Karpas-422 (cell line): ENCODE measurements at regions not wholly inside any gene's neighbourhood (a gene's known extent, or its start where the extent isn't known, plus 50 kb on each side); places are given as distances from the start of the nearest gene placed in this dataset.
"Not testable (repeated sequence)": the region's sequence is repeated elsewhere in the genome, so short reads cannot be mapped to it uniquely, and the experiment has no call there.

Experiments used
- DNase-seq: peaks from one replicate; pipeline ENCODE4 v3.0.0-alpha.2; 2015
- H2AFZ ChIP-seq: fragments of 200-600 bp; sonication (generic); 2 replicates; pipeline ENCODE4 v1.6.1; 2014; ENCODE audit warnings: antibody characterized with exemption, low read length, mixed read lengths
- H3K27ac ChIP-seq: fragments of 200-600 bp; sonication (generic); 2 replicates; pipeline ENCODE4 v1.5.1; 2014; ENCODE audit warnings: mild to moderate bottlenecking, low read length, moderate library complexity
- H3K27me3 ChIP-seq: fragments of 200-600 bp; sonication (generic); 2 replicates; pipeline ENCODE4 v1.6.1; 2014; ENCODE audit warnings: low read length, mixed read lengths
- H3K36me3 ChIP-seq: fragments of 200-600 bp; sonication (generic); 2 replicates; pipeline ENCODE4 v1.6.1; 2014; ENCODE audit warnings: low read length, mixed read lengths; ENCODE audit not compliant: insufficient read depth
- H3K4me1 ChIP-seq: fragments of 200-600 bp; sonication (generic); 2 replicates; pipeline ENCODE4 v1.6.1; 2014; ENCODE audit warnings: mild to moderate bottlenecking, low read length, mixed read lengths
- H3K4me2 ChIP-seq: fragments of 200-600 bp; sonication (generic); 2 replicates; pipeline ENCODE4 v1.6.1; 2014; ENCODE audit warnings: low read length, low read depth, mild to moderate bottlenecking; ENCODE audit not compliant: poor library complexity, severe bottlenecking
- H3K4me3 ChIP-seq: fragments of 200-600 bp; sonication (generic); 2 replicates; pipeline ENCODE4 v1.5.1; 2014; ENCODE audit warnings: mild to moderate bottlenecking, antibody characterized with exemption, low read length, mixed read lengths
- H3K79me2 ChIP-seq: fragments of 200-600 bp; sonication (generic); 2 replicates; pipeline ENCODE4 v1.6.1; 2014; ENCODE audit warnings: mild to moderate bottlenecking, low read length, mixed read lengths
- H3K9ac ChIP-seq: fragments of 200-600 bp; sonication (generic); 2 replicates; pipeline ENCODE4 v1.6.0; 2014; ENCODE audit warnings: low read length
- H3K9me2 ChIP-seq: fragments of 200-600 bp; sonication (generic), shearing (Covaris generic); replicated peaks from 2 replicates; pipeline ENCODE4 v1.6.0; 2014; ENCODE audit warnings: mild to moderate bottlenecking, low read length, moderate library complexity; ENCODE audit not compliant: insufficient read depth
- H3K9me3 ChIP-seq: fragments of 300-700, 200-600 bp; sonication (generic); 2 replicates; pipeline ENCODE4 v1.6.1; 2014; ENCODE audit warnings: low read length, mixed read lengths
- H4K20me1 ChIP-seq: fragments of 200-600 bp; sonication (generic); 2 replicates; pipeline ENCODE4 v1.6.1; 2014; ENCODE audit warnings: mild to moderate bottlenecking, antibody characterized with exemption, low read length, low read depth; ENCODE audit not compliant: insufficient read depth

GRCh38 chr1:207248544-207249198 lies 72.8 kb upstream of the CD55 start:
- no peak overlapping the region for H3K27ac ChIP-seq
- H3K27me3 ChIP-seq = no peaks in the 10 kb centered on the region
- H3K9ac ChIP-seq = no peak overlapping the region
- H2AFZ ChIP-seq = no peak overlapping the region
- no peaks in the 10 kb centered on the region for H3K9me2 ChIP-seq
- no peak overlapping the region for H3K4me3 ChIP-seq
- no peaks in the 10 kb centered on the region for H3K4me1 ChIP-seq
- no peaks in the 10 kb centered on the region for H4K20me1 ChIP-seq
- H3K36me3 ChIP-seq = no peaks in the 10 kb centered on the region
- no peaks in the 10 kb centered on the region for H3K9me3 ChIP-seq
- no peaks in the 10 kb centered on the region for H3K79me2 ChIP-seq
- H3K4me2 ChIP-seq = no peak overlapping the region
- no peak for DNase-seq

GRCh38 chr1:207250431-207250830 lies 71.0 kb upstream of the CD55 start:
- no peaks in the 10 kb centered on the region for H3K9me2 ChIP-seq
- no peak overlapping the region for H3K9ac ChIP-seq
- H3K4me2 ChIP-seq = no peak overlapping the region
- H3K4me1 ChIP-seq = no peaks in the 10 kb centered on the region
- no peaks in the 10 kb centered on the region for H3K27me3 ChIP-seq
- DNase-seq = no peak
- H3K4me3 ChIP-seq = no peak overlapping the region
- H2AFZ ChIP-seq = no peak overlapping the region
- H3K36me3 ChIP-seq = no peaks in the 10 kb centered on the region
- no peaks in the 10 kb centered on the region for H3K79me2 ChIP-seq
- no peak overlapping the region for H3K27ac ChIP-seq
- no peaks in the 10 kb centered on the region for H3K9me3 ChIP-seq
- no peaks in the 10 kb centered on the region for H4K20me1 ChIP-seq

GRCh38 chr1:207251066-207251465 lies 70.4 kb upstream of the CD55 start:
- Histone ChIP-seq H3K27ac (no peak overlapping the region), H4K20me1 (no peaks in the 10 kb centered on the region), H3K4me2 (no peak overlapping the region), H3K27me3 (no peaks in the 10 kb centered on the region), H3K79me2 (no peaks in the 10 kb centered on the region), H2AFZ (no peak overlapping the region), H3K9me2 (no peaks in the 10 kb centered on the region), H3K4me1 (no peaks in the 10 kb centered on the region), H3K36me3 (no peaks in the 10 kb centered on the region), H3K9me3 (no peaks in the 10 kb centered on the region), H3K9ac (no peak overlapping the region), H3K4me3 (no peak overlapping the region)
- DNase-seq = no peak

- Histone ChIP-seq H3K4me2 (no peak overlapping the region), H3K9ac (no peak overlapping the region), H3K4me1 (peaks cover 3% of the 10 kb centered on the region; the same call in 1 of the 2 replicates), H3K27me3 (no peaks in the 10 kb centered on the region), H3K9me3 (no peaks in the 10 kb centered on the region), H4K20me1 (no peaks in the 10 kb centered on the region), H2AFZ (no peak overlapping the region), H3K79me2 (no peaks in the 10 kb centered on the region), H3K9me2 (no peaks in the 10 kb centered on the region), H3K4me3 (no peak overlapping the region), H3K36me3 (no peaks in the 10 kb centered on the region), H3K27ac (no peak overlapping the region)
- no peak for DNase-seq
These were observed 64.6 kb upstream of the CD55 start for GRCh38 chr1:207256869-207257268.

GRCh38 chr1:207259391-207259790 lies 62.1 kb upstream of the CD55 start:
- Histone ChIP-seq H3K4me1 (peaks cover 9% of the 10 kb centered on the region), H3K79me2 (no peaks in the 10 kb centered on the region), H2AFZ (no peak overlapping the region), H3K9me2 (no peaks in the 10 kb centered on the region), H3K27ac (no peak overlapping the region), H3K9ac (no peak overlapping the region), H3K36me3 (no peaks in the 10 kb centered on the region), H3K9me3 (no peaks in the 10 kb centered on the region), H4K20me1 (no peaks in the 10 kb centered on the region), H3K27me3 (no peaks in the 10 kb centered on the region), H3K4me2 (no peak overlapping the region), H3K4me3 (no peak overlapping the region)
- DNase-seq = no peak

GRCh38 chr1:207261971-207262370 lies 59.5 kb upstream of the CD55 start:
- no peak overlapping the region for H2AFZ ChIP-seq
- peak; percentile 44 for DNase-seq
- no peak overlapping the region for H3K27ac ChIP-seq
- H3K9ac ChIP-seq = no peak overlapping the region
- H3K36me3 ChIP-seq = no peaks in the 10 kb centered on the region
- H3K9me3 ChIP-seq = no peaks in the 10 kb centered on the region
- no peaks in the 10 kb centered on the region for H3K27me3 ChIP-seq
- H3K79me2 ChIP-seq = no peaks in the 10 kb centered on the region
- H3K4me3 ChIP-seq = no peak overlapping the region
- no peak overlapping the region for H3K4me2 ChIP-seq
- no peaks in the 10 kb centered on the region for H4K20me1 ChIP-seq
- no peaks in the 10 kb centered on the region for H3K9me2 ChIP-seq
- H3K4me1 ChIP-seq = peaks cover 9% of the 10 kb centered on the region

GRCh38 chr1:207262891-207263290 lies 58.6 kb upstream of the CD55 start:
- not testable (repeated sequence) for H2AFZ ChIP-seq, H3K36me3 ChIP-seq, H3K4me3 ChIP-seq, H3K4me1 ChIP-seq, H3K9me3 ChIP-seq, H3K79me2 ChIP-seq, H4K20me1 ChIP-seq, H3K4me2 ChIP-seq, H3K27ac ChIP-seq, H3K9ac ChIP-seq, H3K27me3 ChIP-seq, H3K9me2 ChIP-seq
- peak; percentile 48 for DNase-seq

GRCh38 chr1:207264663-207265252 lies 56.7 kb upstream of the CD55 start:
- no peaks in the 10 kb centered on the region for H3K9me2 ChIP-seq
- no peaks in the 10 kb centered on the region for H3K36me3 ChIP-seq
- H3K9me3 ChIP-seq = no peaks in the 10 kb centered on the region
- no peak overlapping the region for H3K9ac ChIP-seq
- H4K20me1 ChIP-seq = no peaks in the 10 kb centered on the region
- no peaks in the 10 kb centered on the region for H3K79me2 ChIP-seq
- no peak overlapping the region for H2AFZ ChIP-seq
- no peak overlapping the region for H3K27ac ChIP-seq
- no peak for DNase-seq
- H3K4me1 ChIP-seq = peaks cover 9% of the 10 kb centered on the region
- no peak overlapping the region for H3K4me2 ChIP-seq
- no peak overlapping the region for H3K4me3 ChIP-seq
- no peaks in the 10 kb centered on the region for H3K27me3 ChIP-seq
